Spleen (tissue), 7 donors: ENCODE measurements at regions not wholly inside any gene's neighbourhood (a gene's known extent, or its start where the extent isn't known, plus 50 kb on each side); places are given as distances from the start of the nearest gene placed in this dataset.

ENCODE experiments used
- POLR2A ChIP-seq, 3 donors: fragments of 450-650 bp; IDR thresholded peaks; one replicate each; pipeline ENCODE4 v1.5.1; 2017; ENCODE audit warnings: antibody characterized with exemption in 3 of 3, mild to moderate bottlenecking in 1 of 3
- TF ChIP-seq, protein P1 (sequence below), 11 experiments: fragments of 200-600 bp in 7 of 11; fragments of 450-650 bp in 4 of 11; sonication (generic) in 4 of 11; IDR thresholded peaks in 8 of 11; conservative IDR thresholded peaks in 3 of 11; 1 replicate in 7 of 11; 2 replicates in 4 of 11; pipeline versions ENCODE4 v1.4.0 to v1.8.0; 2016 to 2021; ENCODE audit warnings: antibody characterized with exemption in 11 of 11, inconsistent platforms in 4 of 11, mild to moderate bottlenecking in 1 of 11
- donor health status: DM: no; HTN: no; CAD: no; lungs with moderate emphysema.
- donor health status: DM: no; HTN: no; CAD: no.
- donor health status: DM: no; HTN: no; CAD: no.

DNA sequence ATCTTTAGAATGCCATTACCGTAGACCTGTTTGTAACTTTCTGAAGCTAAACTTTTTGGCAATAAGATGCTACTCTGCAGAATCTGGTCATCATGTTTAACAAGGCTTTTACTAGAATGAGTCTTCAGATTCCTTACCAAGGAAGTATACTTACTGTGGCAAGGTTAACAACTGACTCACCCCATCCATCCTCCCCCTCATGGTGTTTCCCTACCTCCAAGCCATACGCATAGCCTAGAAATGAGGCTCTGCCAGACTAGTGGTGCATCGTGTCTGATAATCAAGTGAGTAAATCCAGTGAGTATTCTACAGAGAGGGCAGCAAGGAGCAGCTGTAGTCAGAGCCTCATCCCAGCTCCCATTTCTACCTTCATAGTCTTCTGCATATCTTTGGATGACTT lies 223.6 kb downstream of the IPMK start:
- no peak for TF ChIP-seq POLR2A (IDR thresholded peaks at IDR 0.05)
- TF ChIP-seq, protein P1, sequence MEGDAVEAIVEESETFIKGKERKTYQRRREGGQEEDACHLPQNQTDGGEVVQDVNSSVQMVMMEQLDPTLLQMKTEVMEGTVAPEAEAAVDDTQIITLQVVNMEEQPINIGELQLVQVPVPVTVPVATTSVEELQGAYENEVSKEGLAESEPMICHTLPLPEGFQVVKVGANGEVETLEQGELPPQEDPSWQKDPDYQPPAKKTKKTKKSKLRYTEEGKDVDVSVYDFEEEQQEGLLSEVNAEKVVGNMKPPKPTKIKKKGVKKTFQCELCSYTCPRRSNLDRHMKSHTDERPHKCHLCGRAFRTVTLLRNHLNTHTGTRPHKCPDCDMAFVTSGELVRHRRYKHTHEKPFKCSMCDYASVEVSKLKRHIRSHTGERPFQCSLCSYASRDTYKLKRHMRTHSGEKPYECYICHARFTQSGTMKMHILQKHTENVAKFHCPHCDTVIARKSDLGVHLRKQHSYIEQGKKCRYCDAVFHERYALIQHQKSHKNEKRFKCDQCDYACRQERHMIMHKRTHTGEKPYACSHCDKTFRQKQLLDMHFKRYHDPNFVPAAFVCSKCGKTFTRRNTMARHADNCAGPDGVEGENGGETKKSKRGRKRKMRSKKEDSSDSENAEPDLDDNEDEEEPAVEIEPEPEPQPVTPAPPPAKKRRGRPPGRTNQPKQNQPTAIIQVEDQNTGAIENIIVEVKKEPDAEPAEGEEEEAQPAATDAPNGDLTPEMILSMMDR (IDR thresholded peaks at IDR 0.05 in 8 of 11, conservative IDR thresholded peaks at IDR 0.05 in 3 of 11), result no peak
